Mammary epithelial cell (primary cell): ENCODE measurements at regions not wholly inside any gene's neighbourhood (a gene's known extent, or its start where the extent isn't known, plus 50 kb on each side); places are given as distances from the start of the nearest gene placed in this dataset.

Experiments
- CTCF ChIP-seq, 2 donors: IDR thresholded peaks in 1 of 2; conservative IDR thresholded peaks in 1 of 2; 2 replicates each; pipeline ENCODE4 v1.5.1; 2011 to 2012; ENCODE audit warnings: inconsistent platforms in 2 of 2, low read length in 2 of 2, mild to moderate bottlenecking in 2 of 2, control low read depth in 1 of 2, low read depth in 1 of 2; ENCODE audit not compliant: insufficient read depth in 1 of 2; ENCODE audit errors: extremely low read depth in 1 of 2
- EZH2 ChIP-seq: IDR thresholded peaks from 2 replicates; pipeline ENCODE4 v1.6.1; 2012; ENCODE audit warnings: low read length, inconsistent platforms, borderline replicate concordance

DNA sequence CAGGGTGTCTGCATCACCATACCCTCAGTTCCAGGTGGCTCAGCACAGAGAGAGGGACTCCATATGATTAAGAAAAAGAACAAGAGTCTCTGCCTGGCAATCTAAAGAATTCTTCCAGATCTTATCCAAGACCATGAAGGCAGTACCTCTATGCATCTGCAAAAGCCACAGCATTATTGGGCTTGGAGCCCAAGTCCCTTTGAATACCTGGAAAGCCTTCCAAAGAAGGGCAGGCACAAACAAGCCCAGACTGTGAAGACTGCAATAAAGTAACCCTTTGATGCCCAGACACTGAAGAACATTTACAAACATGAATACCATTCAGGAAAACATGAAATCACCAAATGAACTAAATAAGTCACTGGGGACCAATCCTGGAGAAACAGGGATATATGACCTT lies 60.9 kb upstream of the DIPK2A start:
- TF ChIP-seq EZH2 = no peak
- TF ChIP-seq CTCF (conservative IDR thresholded peaks at IDR 0.05 in 1 of 2, IDR thresholded peaks at IDR 0.05 in 1 of 2; ENCODE audit: extremely low read depth in 1 of 2, insufficient read depth in 1 of 2, low read depth in 1 of 2, low read length in 2 of 2) = no peak
